ENCODE measurements at regions not wholly inside any gene's neighbourhood (a gene's known extent, or its start where the extent isn't known, plus 50 kb on each side); places are given as distances from the start of the nearest gene placed in this dataset.
"Not testable (repeated sequence)": the region's sequence is repeated elsewhere in the genome, so short reads cannot be mapped to it uniquely, and the experiment has no call there.

DNA sequence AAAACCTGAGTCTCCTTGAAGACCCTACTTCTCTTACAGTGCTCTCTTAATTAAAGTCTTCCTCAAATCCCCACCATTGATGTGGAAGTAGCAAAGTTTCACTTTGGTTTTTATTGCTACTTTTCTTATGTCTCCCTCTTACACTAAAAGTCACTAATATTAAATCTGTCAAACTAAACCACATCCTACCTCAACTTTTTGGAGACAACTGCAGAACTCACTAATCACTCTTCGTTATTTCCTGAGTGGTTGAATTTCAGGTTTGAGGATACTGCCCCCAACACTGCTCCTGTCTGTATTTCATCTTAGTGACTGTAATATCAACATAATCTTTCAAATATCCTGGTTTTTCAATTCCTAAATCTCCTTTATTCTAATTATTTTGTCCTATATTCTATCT is 213.0 kb upstream of the PDE3A start:
- Histone ChIP-seq H3K36me3 (ENCODE audit: control insufficient read depth in 1 of 2, insufficient read depth in 2 of 2, low read length in 2 of 2) (no peaks in the 10 kb centered on the region), H3K27ac (ENCODE audit: low read depth, low read length) (no peak overlapping the region), H3K4me2 (ENCODE audit: low read length) (no peak overlapping the region), H3K27me3 (ENCODE audit: insufficient read depth, low read length) (no peaks in the 10 kb centered on the region), H3K4me3 (replicated peaks in 1 of 2; ENCODE audit: low read depth in 1 of 2, low read length in 2 of 2) (no peak overlapping the region), H2AFZ (ENCODE audit: low read depth, low read length, poor library complexity, severe bottlenecking) (no peak overlapping the region), H3K9me2 (ENCODE audit: insufficient read depth) (no peaks in the 10 kb centered on the region), H3K4me1 (ENCODE audit: control insufficient read depth in 1 of 2, insufficient read depth in 2 of 2, low read length in 2 of 2) (no peaks in the 10 kb centered on the region), H3K9ac (ENCODE audit: low read length) (no peak overlapping the region), H3K9me3 (ENCODE audit: control insufficient read depth in 1 of 2, insufficient read depth in 1 of 2, low read depth in 1 of 2, low read length in 2 of 2) (no peaks in the 10 kb centered on the region), H3K79me2 (ENCODE audit: insufficient read depth, low read length) (no peaks in the 10 kb centered on the region), H4K20me1 (ENCODE audit: insufficient read depth) (no peaks in the 10 kb centered on the region)
- no TSS peak for BruUV-seq (replicated peaks)
- ChIA-PET RAD21 (ENCODE audit: low non-redundant PET in 1 of 2, low total read pairs in 2 of 2, uncharacterized antibody in 2 of 2, unreplicated experiment in 2 of 2) (no interaction called here), CTCF (no interaction called here), POLR2A (no interaction called here)
- no peak for ATAC-seq
- TF ChIP-seq EGR1 (IDR thresholded peaks at IDR 0.05; ENCODE audit: low read depth) (no peak), FOSL1 (IDR thresholded peaks at IDR 0.05; ENCODE audit: low read depth) (no peak), SP1 (IDR thresholded peaks at IDR 0.05; ENCODE audit: low read depth) (no peak), POLR2A (IDR thresholded peaks at IDR 0.05; ENCODE audit: borderline replicate concordance, extremely low read depth, insufficient read depth, insufficient read length) (no peak), POLR2AphosphoS5 (IDR thresholded peaks at IDR 0.05; ENCODE audit: low read depth, low read length) (no peak), ZFX (IDR thresholded peaks at IDR 0.05) (no peak), ELF1 (IDR thresholded peaks at IDR 0.05; ENCODE audit: borderline replicate concordance, low read depth) (no peak), JUND (IDR thresholded peaks at IDR 0.05) (no peak), SRF (IDR thresholded peaks at IDR 0.05; ENCODE audit: low read depth) (no peak)
- TF ChIP-seq, protein P1, sequence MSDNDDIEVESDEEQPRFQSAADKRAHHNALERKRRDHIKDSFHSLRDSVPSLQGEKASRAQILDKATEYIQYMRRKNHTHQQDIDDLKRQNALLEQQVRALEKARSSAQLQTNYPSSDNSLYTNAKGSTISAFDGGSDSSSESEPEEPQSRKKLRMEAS (IDR thresholded peaks at IDR 0.05) = no peak
- TF ChIP-seq, protein P2, sequence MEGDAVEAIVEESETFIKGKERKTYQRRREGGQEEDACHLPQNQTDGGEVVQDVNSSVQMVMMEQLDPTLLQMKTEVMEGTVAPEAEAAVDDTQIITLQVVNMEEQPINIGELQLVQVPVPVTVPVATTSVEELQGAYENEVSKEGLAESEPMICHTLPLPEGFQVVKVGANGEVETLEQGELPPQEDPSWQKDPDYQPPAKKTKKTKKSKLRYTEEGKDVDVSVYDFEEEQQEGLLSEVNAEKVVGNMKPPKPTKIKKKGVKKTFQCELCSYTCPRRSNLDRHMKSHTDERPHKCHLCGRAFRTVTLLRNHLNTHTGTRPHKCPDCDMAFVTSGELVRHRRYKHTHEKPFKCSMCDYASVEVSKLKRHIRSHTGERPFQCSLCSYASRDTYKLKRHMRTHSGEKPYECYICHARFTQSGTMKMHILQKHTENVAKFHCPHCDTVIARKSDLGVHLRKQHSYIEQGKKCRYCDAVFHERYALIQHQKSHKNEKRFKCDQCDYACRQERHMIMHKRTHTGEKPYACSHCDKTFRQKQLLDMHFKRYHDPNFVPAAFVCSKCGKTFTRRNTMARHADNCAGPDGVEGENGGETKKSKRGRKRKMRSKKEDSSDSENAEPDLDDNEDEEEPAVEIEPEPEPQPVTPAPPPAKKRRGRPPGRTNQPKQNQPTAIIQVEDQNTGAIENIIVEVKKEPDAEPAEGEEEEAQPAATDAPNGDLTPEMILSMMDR (IDR thresholded peaks at IDR 0.05 in 2 of 3, conservative IDR thresholded peaks at IDR 0.05 in 1 of 3; ENCODE audit: borderline replicate concordance in 1 of 3, insufficient read depth in 1 of 3, low read depth in 2 of 3, low read length in 2 of 3) = no peak
- TF ChIP-seq, protein P3, sequence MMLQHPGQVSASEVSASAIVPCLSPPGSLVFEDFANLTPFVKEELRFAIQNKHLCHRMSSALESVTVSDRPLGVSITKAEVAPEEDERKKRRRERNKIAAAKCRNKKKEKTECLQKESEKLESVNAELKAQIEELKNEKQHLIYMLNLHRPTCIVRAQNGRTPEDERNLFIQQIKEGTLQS (IDR thresholded peaks at IDR 0.05) = no peak
- no peak for DNase-seq (ENCODE audit: low read depth, low spot score)
- intact Hi-C loops (cut with micrococcal nuclease) = no loop called here

DNA sequence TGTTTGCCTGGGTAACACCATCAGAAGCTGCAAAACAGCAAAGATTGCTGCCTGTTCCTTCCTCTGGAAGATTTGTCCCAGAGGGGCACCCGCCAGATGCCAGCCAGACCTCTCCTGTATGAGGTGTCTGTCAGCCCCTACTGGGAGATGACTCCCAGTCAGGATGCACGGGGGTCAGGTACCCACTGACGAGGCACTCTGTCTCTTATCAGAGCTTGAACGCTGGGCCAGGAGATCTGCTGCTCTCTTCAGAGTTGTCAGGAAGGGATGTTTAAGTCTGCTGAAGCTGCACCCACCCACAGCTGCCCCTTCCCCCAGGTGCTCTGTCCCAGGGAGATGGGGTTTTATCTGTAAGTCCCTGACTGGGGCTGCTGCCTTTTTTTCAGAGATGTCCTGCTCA is 207.4 kb upstream of the PDE3A start:
- BruUV-seq (replicated peaks); intact Hi-C loops (cut with micrococcal nuclease); ATAC-seq: not testable (repeated sequence)

More for the DNA sequence above, 207.4 kb upstream of the PDE3A start:
- H3K27me3 ChIP-seq (ENCODE audit: insufficient read depth, low read length); DNase-seq (ENCODE audit: low read depth, low spot score); CTCF ChIA-PET; H3K4me3 ChIP-seq (replicated peaks in 1 of 2; ENCODE audit: low read depth in 1 of 2, low read length in 2 of 2); H2AFZ ChIP-seq (ENCODE audit: low read depth, low read length, poor library complexity, severe bottlenecking); RAD21 ChIA-PET (ENCODE audit: low non-redundant PET in 1 of 2, low total read pairs in 2 of 2, uncharacterized antibody in 2 of 2, unreplicated experiment in 2 of 2); POLR2A ChIA-PET; H3K79me2 ChIP-seq (ENCODE audit: insufficient read depth, low read length); H3K9ac ChIP-seq (ENCODE audit: low read length); H3K27ac ChIP-seq (ENCODE audit: low read depth, low read length); H3K9me3 ChIP-seq (ENCODE audit: control insufficient read depth in 1 of 2, insufficient read depth in 1 of 2, low read depth in 1 of 2, low read length in 2 of 2); H4K20me1 ChIP-seq (ENCODE audit: insufficient read depth); H3K36me3 ChIP-seq (ENCODE audit: control insufficient read depth in 1 of 2, insufficient read depth in 2 of 2, low read length in 2 of 2); H3K9me2 ChIP-seq (ENCODE audit: insufficient read depth); H3K4me1 ChIP-seq (ENCODE audit: control insufficient read depth in 1 of 2, insufficient read depth in 2 of 2, low read length in 2 of 2); H3K4me2 ChIP-seq (ENCODE audit: low read length): not testable (repeated sequence)
